MM.1S (cell line): ENCODE measurements at regions not wholly inside any gene's neighbourhood (a gene's known extent, or its start where the extent isn't known, plus 50 kb on each side); places are given as distances from the start of the nearest gene placed in this dataset.

Source experiments
- CTCF ChIP-seq: fragments of 300-600 bp; sonication (generic); IDR thresholded peaks from 2 replicates; pipeline ENCODE4 v1.5.1; 2016; ENCODE audit warnings: antibody characterized with exemption, low read length, mixed read lengths
- EZH2 ChIP-seq: fragments of 300-600 bp; sonication (generic); optimal IDR thresholded peaks from 2 replicates; pipeline ENCODE3; 2017; ENCODE audit warnings: low read depth, mild to moderate bottlenecking, antibody characterized with exemption, low read length, mixed read lengths
- EZH2phosphoT487 ChIP-seq: fragments of 300-600 bp; sonication (generic); IDR thresholded peaks from 2 replicates; pipeline ENCODE4 v1.6.1; 2018; ENCODE audit warnings: antibody characterized with exemption, low read length

- TF ChIP-seq CTCF (no peak), EZH2 (no peak), EZH2phosphoT487 (no peak)
These were observed 1393.4 kb downstream of the FAM181B start for GRCh38 chr11:81340225-81340624.
